NCI-H1105 treated with DMSO at 0.1 percent for 48 hours (cell line): ENCODE measurements at regions not wholly inside any gene's neighbourhood (a gene's known extent, or its start where the extent isn't known, plus 50 kb on each side); places are given as distances from the start of the nearest gene placed in this dataset.
"Not testable (repeated sequence)": the region's sequence is repeated elsewhere in the genome, so short reads cannot be mapped to it uniquely, and the experiment has no call there.

ENCODE experiments used
- DNase-seq: peaks from one replicate; lab custom pipeline; 2025; lab: John Stamatoyannopoulos, UW

GRCh38 chr2:37569986-37570679 is 101.3 kb downstream of the CDC42EP3 start:
- no peak for DNase-seq

GRCh38 chr2:37570773-37571586 is 100.5 kb downstream of the CDC42EP3 start:
- DNase-seq = no peak

GRCh38 chr2:37571587-37572136 is 99.8 kb downstream of the CDC42EP3 start:
- no peak for DNase-seq

GRCh38 chr2:37573451-37574388 is 97.7 kb downstream of the CDC42EP3 start:
- no peak for DNase-seq

GRCh38 chr2:37575780-37576179 is 95.7 kb downstream of the CDC42EP3 start:
- DNase-seq = no peak

GRCh38 chr2:37576194-37576593 is 95.2 kb downstream of the CDC42EP3 start:
- DNase-seq = not testable (repeated sequence)

GRCh38 chr2:37576831-37577230 is 94.6 kb downstream of the CDC42EP3 start:
- no peak for DNase-seq

GRCh38 chr2:37579192-37579713 is 92.2 kb downstream of the CDC42EP3 start:
- no peak for DNase-seq

- not testable (repeated sequence) for DNase-seq
These were observed 91.5 kb downstream of the CDC42EP3 start for GRCh38 chr2:37579949-37580348.

- DNase-seq = no peak
These were observed 90.0 kb downstream of the CDC42EP3 start for GRCh38 chr2:37581433-37581832.

- no peak for DNase-seq
These were observed 88.8 kb downstream of the CDC42EP3 start for GRCh38 chr2:37582481-37583220.

GRCh38 chr2:37583402-37583801 is 88.0 kb downstream of the CDC42EP3 start:
- DNase-seq = no peak

- DNase-seq = no peak
These were observed 87.6 kb downstream of the CDC42EP3 start for GRCh38 chr2:37583867-37584266.

- DNase-seq = no peak
These were observed 86.0 kb downstream of the CDC42EP3 start for GRCh38 chr2:37585295-37585908.

GRCh38 chr2:37585982-37586621 is 85.3 kb downstream of the CDC42EP3 start:
- DNase-seq = no peak

- DNase-seq = no peak
These were observed 84.7 kb downstream of the CDC42EP3 start for GRCh38 chr2:37586663-37587317.

- DNase-seq = no peak
These were observed 83.6 kb downstream of the CDC42EP3 start for GRCh38 chr2:37587817-37588216.

- no peak for DNase-seq
These were observed 83.1 kb downstream of the CDC42EP3 start for GRCh38 chr2:37588316-37588777.

- no peak for DNase-seq
These were observed 82.1 kb downstream of the CDC42EP3 start for GRCh38 chr2:37589298-37589697.
